Neuron (in vitro differentiated cells): ENCODE measurements at regions not wholly inside any gene's neighbourhood (a gene's known extent, or its start where the extent isn't known, plus 50 kb on each side); places are given as distances from the start of the nearest gene placed in this dataset.

Source experiments
- H2AFZ ChIP-seq: one replicate; pipeline ENCODE4 v1.6.1; 2013; ENCODE audit warnings: low read depth, mild to moderate bottlenecking, inconsistent platforms, low read length, moderate library complexity
- H3K27me3 ChIP-seq: one replicate; pipeline ENCODE4 v1.6.1; 2013; ENCODE audit warnings: low read length; ENCODE audit not compliant: insufficient read depth
- H3K36me3 ChIP-seq: one replicate; pipeline ENCODE4 v1.6.1; 2013; ENCODE audit warnings: low read length; ENCODE audit not compliant: insufficient read depth
- H3K4me1 ChIP-seq: one replicate; pipeline ENCODE4 v1.6.1; 2013; ENCODE audit warnings: low read length; ENCODE audit not compliant: insufficient read depth
- H3K4me3 ChIP-seq: 2 replicates; pipeline ENCODE4 v1.5.1; 2013; ENCODE audit warnings: mild to moderate bottlenecking, low read length, moderate library complexity
- H3K9me3 ChIP-seq: one replicate; pipeline ENCODE4 v1.6.1; 2013; ENCODE audit warnings: low read length

DNA sequence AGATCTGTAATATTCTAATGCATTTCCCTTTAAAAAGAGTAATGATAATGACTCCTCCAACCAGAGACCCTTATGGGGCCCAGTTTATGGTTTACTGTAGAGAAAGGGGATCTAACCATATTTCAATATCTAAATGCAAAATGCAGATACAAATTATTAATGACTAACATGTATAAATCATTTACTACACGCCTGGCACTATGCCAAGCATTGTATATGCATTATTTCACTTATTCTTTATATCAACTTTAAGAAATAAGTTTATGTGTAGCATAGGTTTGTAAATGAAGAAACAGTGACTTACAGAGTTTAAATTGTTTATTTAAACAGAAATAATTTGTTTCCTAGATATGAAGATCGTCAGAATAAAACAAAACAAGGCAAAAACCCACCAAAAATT, 86.2 kb upstream of the SCEL start:
- no peaks in the 10 kb centered on the region for H3K27me3 ChIP-seq
- peaks cover 1% of the 10 kb centered on the region for H3K4me1 ChIP-seq
- no peak overlapping the region for H3K4me3 ChIP-seq
- H2AFZ ChIP-seq = no peak overlapping the region
- H3K9me3 ChIP-seq = no peaks in the 10 kb centered on the region
- H3K36me3 ChIP-seq = no peaks in the 10 kb centered on the region

- Histone ChIP-seq H3K4me1 (peaks cover 1% of the 10 kb centered on the region), H3K4me3 (no peak overlapping the region), H3K36me3 (no peaks in the 10 kb centered on the region)
Observed at GRCh38 chr13:77448689-77449088, 86.8 kb upstream of the SCEL start.

DNA sequence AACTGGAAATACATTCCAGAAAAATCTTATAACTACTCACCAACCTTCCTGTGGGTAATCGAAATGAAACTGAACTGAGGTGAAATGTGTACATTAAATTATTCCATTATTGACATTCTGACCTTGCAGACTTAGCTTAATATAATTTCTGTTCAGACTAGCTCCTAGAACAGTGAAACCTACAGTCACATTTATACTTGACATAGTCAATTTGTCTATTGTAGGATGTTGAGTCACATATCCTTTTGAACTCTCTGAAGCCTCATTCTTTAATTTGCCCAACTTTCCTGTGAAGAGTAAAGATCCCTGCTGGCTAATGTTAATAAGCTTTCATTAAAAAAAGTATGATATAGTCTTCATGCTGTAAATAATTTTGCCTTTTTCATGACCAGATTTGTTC, 92.0 kb upstream of the SCEL start:
- Histone ChIP-seq H3K4me3 (no peak overlapping the region), H3K36me3 (no peaks in the 10 kb centered on the region), H3K27me3 (no peaks in the 10 kb centered on the region), H2AFZ (no peak overlapping the region), H3K4me1 (peaks cover 1% of the 10 kb centered on the region), H3K9me3 (no peaks in the 10 kb centered on the region)

More at GRCh38 chr13:77448689-77449088, 86.8 kb upstream of the SCEL start:
- H3K27me3 ChIP-seq = no peaks in the 10 kb centered on the region
- H3K9me3 ChIP-seq = no peaks in the 10 kb centered on the region
- no peak overlapping the region for H2AFZ ChIP-seq

- no peaks in the 10 kb centered on the region for H3K36me3 ChIP-seq
- no peaks in the 10 kb centered on the region for H3K4me1 ChIP-seq
- no peaks in the 10 kb centered on the region for H3K9me3 ChIP-seq
- no peaks in the 10 kb centered on the region for H3K27me3 ChIP-seq
- no peak overlapping the region for H3K4me3 ChIP-seq
- H2AFZ ChIP-seq = no peak overlapping the region
Observed at GRCh38 chr13:77437267-77437666, 98.2 kb upstream of the SCEL start.

- no peak overlapping the region for H2AFZ ChIP-seq
Observed at GRCh38 chr13:77434289-77434688, 101.2 kb upstream of the SCEL start.

GRCh38 chr13:77431449-77431848, 104.1 kb upstream of the SCEL start:
- no peaks in the 10 kb centered on the region for H3K9me3 ChIP-seq
- no peak overlapping the region for H3K4me3 ChIP-seq
- H2AFZ ChIP-seq = no peak overlapping the region
- H3K27me3 ChIP-seq = peaks cover 4% of the 10 kb centered on the region
- no peaks in the 10 kb centered on the region for H3K4me1 ChIP-seq
- no peaks in the 10 kb centered on the region for H3K36me3 ChIP-seq

More at GRCh38 chr13:77434289-77434688, 101.2 kb upstream of the SCEL start:
- Histone ChIP-seq H3K36me3 (no peaks in the 10 kb centered on the region), H3K4me3 (no peak overlapping the region), H3K27me3 (no peaks in the 10 kb centered on the region), H3K4me1 (no peaks in the 10 kb centered on the region), H3K9me3 (no peaks in the 10 kb centered on the region)

DNA sequence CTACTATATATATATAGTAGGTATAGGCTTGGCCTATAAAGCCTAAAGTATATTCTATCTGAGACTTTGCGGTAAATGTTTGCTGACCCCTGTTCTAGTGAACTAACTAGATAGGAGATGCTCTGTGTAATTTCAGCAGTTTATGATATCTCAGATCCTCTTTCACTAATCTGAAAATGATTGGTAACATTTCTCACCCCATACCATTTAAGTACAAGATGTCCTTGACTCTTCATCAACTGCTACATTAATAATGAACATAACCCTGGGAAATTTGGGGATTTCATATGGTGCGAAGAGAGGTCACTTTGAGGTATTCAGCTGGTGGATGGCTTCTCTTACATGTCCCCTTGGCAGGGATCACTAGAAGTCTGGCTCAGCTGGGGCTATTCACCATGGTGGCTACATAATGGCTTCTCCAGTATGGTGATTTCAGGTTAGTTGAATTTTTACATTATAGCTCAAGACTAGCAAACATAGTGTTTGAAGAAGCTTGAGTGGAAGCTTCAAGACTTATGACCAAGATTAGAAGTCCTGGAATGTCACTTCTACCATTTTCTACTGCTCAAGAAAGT, 103.6 kb upstream of the MYCBP2 start:
- Histone ChIP-seq H3K4me3 (no peak overlapping the region), H3K27me3 (peaks cover 4% of the 10 kb centered on the region), H3K4me1 (no peaks in the 10 kb centered on the region), H2AFZ (no peak overlapping the region), H3K36me3 (no peaks in the 10 kb centered on the region), H3K9me3 (no peaks in the 10 kb centered on the region)

GRCh38 chr13:77429320-77430142, 102.6 kb upstream of the MYCBP2 start:
- H3K27me3 ChIP-seq = peaks cover 4% of the 10 kb centered on the region
- H3K4me3 ChIP-seq = no peak overlapping the region
- no peaks in the 10 kb centered on the region for H3K4me1 ChIP-seq
- no peaks in the 10 kb centered on the region for H3K9me3 ChIP-seq
- H2AFZ ChIP-seq = no peak overlapping the region
- no peaks in the 10 kb centered on the region for H3K36me3 ChIP-seq

DNA sequence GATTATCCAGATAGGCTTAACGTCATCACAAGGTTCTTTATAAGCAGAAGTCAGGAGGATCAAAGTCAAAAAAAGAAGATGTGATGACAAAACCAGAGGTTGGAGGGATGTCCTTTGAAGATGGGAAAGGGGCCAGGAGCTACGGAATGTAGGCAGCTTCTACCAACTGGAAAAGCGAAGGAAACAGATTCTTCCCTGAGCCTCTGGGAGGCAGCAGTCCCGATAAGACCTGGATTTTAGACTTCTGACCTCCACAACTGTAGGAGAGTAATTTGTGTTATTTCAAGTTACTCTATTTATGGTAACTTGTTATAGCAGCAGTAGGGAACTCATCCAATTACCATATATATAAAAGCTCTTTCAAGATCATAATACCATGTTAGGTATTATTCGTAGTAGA, 98.8 kb upstream of the MYCBP2 start:
- no peak overlapping the region for H3K4me3 ChIP-seq
- H3K27me3 ChIP-seq = peaks cover 4% of the 10 kb centered on the region
- no peaks in the 10 kb centered on the region for H3K36me3 ChIP-seq
- H3K9me3 ChIP-seq = no peaks in the 10 kb centered on the region
- no peaks in the 10 kb centered on the region for H3K4me1 ChIP-seq
- no peak overlapping the region for H2AFZ ChIP-seq

DNA sequence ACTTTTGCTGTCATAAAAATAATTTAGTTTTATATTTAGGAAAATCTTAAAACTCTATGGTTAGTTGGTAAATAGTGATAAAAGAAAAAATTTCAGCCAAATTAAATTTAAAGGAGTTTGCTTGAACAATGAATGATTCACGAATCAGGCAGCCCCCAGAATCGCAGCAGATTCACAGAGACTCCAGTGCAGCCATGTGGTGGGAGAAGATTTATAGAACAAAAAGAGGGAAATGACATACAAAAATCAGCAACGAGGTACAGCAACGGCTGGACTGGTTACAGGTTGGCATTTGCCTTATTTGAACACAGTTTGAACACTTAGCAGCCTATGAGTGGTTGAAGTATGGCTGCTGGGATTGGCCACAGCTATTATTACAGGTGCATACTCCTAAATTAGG, 96.4 kb upstream of the MYCBP2 start:
- H3K36me3 ChIP-seq = no peaks in the 10 kb centered on the region
- no peak overlapping the region for H3K4me3 ChIP-seq
- H3K9me3 ChIP-seq = no peaks in the 10 kb centered on the region
- H3K27me3 ChIP-seq = peaks cover 4% of the 10 kb centered on the region
- H2AFZ ChIP-seq = no peak overlapping the region
- no peaks in the 10 kb centered on the region for H3K4me1 ChIP-seq

DNA sequence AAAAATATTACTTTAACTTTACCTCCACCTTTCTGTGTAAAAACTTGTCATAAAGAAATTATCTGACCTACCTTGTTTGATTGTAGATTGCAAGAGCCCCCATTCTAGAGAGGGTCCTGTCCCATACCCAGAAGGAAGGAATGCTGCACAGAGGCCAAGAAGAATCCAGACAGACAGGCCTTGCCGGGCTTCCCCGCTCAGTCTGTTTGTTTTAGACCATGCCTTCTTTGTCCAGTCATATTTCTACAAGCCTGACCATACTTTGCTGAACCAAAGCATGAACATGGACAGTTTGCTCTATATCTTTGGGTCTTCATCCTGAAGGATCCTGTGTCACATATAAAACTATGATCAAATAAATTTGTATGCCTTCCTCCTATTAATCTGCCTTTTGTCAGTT, 95.8 kb upstream of the MYCBP2 start:
- H3K36me3 ChIP-seq = no peaks in the 10 kb centered on the region
- H2AFZ ChIP-seq = no peak overlapping the region
- no peaks in the 10 kb centered on the region for H3K9me3 ChIP-seq
- no peaks in the 10 kb centered on the region for H3K4me1 ChIP-seq
- H3K27me3 ChIP-seq = peaks cover 4% of the 10 kb centered on the region
- no peak overlapping the region for H3K4me3 ChIP-seq

DNA sequence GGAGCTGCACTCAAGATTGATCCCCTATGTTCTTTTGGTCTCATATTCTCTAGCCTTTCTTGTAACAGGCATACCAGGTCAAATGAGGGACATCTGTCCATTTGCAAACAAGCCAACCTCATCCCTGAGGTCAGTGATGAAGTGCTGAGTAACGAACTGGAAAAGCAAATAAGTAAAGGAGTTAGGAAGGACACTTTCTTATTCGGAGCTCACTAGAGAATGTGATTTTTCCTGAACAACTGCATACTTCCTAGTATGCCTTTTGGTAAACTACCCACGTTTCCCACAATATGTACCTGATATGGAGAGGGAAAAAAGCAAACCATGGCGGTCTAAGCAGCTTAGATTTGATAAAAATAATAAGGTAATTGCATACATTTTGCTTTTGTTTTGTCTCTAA, 91.0 kb upstream of the MYCBP2 start:
- Histone ChIP-seq H3K36me3 (no peaks in the 10 kb centered on the region), H3K4me1 (no peaks in the 10 kb centered on the region), H3K4me3 (no peak overlapping the region), H3K27me3 (no peaks in the 10 kb centered on the region), H2AFZ (no peak overlapping the region), H3K9me3 (no peaks in the 10 kb centered on the region)

DNA sequence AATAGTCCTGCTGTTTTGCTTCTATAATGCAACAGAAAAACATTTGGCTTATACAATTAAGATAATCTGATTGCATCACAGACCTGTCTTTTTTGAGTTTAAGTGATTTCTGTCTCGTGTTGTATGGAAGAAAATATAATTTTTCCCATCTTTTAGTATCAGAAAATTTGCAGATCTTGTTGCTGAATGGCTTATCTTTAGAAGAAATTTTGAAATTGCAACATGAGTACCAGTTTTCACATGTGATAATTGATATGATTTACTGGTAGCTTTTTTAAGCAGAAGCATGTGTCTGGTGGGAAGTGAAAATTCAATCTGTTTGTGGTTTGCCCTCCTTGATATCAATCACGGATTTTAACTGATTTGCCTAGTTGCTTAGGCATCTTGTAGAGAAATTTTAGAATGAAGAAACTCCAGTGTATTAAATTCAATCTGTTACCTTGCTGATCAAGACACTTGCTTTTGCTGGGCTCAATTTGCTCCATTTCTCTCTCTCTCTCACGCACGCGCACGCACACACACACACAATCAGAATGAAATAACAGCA, 89.8 kb upstream of the MYCBP2 start:
- Histone ChIP-seq H3K36me3 (no peaks in the 10 kb centered on the region), H3K4me1 (no peaks in the 10 kb centered on the region), H3K4me3 (no peak overlapping the region), H2AFZ (no peak overlapping the region), H3K27me3 (no peaks in the 10 kb centered on the region), H3K9me3 (no peaks in the 10 kb centered on the region)
